Left kidney (tissue), 1 donor: ENCODE measurements at regions not wholly inside any gene's neighbourhood (a gene's known extent, or its start where the extent isn't known, plus 50 kb on each side); places are given as distances from the start of the nearest gene placed in this dataset.

Experiments used
- DNase-seq: peaks from one replicate; pipeline ENCODE4 v3.0.0-alpha.2; 2013

DNA sequence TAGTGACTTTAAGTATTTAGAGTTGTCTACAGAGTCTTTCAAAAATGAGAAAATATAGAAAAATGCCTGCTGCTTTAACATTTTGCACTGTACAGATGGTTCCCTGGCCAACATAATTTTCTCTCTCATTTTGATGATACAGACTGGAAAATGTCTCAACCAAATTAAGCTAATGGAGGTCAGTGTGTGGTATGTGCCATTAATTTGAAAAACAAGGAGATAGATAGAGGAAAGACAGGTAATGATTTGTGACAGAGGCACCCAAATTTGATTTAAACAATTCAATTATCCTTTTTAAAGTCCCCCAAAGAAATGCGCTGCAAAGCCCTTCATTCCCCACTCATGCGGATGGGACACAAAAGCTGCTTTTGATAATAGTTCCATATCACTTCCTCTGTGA lies 140.0 kb downstream of the ASCL1 start:
- no peak for DNase-seq

DNA sequence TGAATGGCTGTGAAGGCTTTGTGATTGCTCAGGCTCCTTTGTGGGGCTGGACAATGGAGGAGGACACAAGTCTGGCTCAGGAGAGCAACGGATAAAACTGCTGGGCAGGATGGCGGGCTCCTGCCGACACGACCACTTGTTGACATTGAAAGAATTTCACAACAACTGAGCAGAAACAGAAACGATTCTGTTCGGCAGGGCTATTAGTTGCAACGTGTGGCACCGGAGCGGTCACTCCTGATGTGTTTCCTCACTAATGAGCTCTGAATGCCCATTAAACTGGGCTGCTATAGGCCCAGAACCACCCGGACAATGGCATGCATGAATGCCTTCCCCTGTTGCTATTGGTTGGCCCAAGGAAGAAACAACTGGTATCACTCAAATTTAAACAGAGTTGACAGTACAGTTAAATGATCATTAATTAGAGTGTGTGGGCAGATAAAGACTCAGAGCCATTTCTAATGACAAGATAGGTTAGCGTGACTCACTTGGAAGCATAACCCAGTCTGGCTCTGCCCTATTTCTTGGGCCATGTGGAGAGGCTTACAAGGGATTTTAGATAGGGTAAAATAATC lies 142.9 kb downstream of the ASCL1 start:
- no peak for DNase-seq

DNA sequence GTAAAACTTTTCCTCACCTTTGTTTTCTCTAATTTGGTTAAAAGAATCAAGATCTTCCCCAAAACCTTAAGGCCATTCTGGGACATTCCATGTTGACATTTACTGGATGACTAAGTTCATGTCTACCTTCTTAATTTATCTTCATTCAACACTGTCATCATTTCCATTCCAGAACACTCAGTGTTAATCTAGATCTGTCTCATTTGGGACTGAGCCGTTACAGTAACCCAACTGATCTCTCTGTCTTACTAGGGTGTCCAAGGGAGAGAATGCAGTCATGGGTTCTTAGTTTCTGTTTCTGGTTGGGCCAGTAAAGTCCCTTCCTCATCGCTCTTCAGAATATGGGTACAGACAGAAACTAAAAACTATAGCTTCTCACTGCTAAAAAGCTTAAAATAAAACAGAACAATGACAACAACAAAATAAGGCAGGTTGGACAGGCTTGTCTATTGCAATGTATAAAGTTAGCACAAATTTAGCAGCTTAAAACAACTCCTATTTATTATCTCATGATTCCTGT lies 144.8 kb downstream of the ASCL1 start:
- DNase-seq: no peak

DNA sequence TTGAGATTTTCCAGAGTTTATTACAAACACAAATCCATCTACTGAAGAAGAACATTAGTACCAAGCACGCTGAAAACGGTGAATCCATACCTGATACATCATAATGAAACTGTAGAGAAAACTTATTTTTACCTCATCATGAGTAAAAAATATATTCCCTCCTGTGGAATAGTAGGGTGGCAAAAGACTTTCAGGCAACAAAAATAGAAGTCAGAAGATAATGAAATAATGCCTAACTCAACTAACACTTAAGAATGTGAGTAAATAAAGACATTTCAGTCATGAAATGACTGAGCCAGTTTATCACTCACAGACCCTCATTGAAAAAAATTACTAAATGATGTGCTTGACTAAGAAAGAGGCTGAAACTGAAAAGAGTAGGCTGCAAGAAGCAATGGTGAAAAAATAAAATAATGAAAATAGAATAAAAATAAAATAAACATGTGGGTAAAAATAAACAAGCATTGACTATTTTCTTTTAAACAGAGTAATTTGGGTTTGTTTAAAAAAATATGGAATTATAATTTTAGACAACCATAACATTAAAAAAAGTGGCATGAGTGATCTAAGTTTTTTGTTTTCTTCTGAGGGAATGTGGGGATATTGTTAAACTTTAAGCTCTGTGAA lies 148.6 kb downstream of the ASCL1 start:
- no peak for DNase-seq

DNA sequence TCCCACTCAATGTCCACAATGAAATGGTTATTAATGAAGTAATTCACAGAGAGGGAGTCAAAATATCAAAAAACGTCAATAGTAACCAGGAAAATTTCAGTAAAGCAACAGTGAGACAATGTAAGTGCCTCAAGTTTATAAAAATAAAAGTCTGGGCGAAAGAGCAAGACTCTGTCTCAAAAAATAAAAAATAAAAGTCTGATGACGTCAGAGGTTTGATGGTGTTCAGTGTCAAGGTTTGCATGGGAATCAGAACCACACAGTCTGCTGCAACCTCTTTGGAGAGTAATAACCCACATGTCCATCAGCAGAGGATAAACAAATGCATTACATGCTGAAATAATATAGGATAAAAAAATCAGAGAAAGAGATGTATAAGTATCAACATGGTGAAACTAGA lies 152.4 kb downstream of the ASCL1 start:
- no peak for DNase-seq

DNA sequence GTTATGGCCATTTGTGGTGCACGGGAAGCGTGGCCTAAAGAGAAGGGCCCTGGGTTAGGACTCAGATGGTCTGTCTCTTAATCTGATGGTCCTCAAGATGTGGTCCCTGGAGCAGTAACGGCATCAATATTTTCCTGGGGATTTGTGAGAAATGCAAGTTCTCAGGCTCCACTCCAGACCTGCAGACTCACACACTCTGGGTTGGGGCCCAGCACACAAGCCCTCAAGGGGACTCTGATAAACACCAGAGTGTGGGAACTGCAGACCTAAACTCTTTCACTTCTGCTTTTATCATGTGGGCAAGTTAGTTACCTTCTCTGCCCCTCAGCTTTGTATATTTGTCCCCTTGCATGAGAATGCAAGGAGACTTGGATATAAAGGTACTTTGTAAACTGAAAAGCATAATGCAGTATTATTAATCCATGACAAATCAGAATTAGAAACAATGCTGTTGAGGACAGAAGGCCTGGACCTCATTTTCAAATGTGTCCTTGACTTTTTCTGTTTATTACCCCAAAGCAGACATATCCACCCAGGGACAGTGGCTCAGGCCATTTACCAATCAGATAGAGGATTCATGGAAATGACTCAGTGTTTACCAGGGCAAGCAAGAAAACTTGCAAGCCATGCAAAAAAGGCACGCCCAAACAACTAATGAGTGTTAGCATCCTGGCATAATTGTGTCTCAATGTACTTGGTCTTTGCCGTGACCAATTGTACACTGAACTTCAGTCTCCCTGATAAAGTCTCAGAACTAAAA lies 157.0 kb downstream of the ASCL1 start:
- no peak for DNase-seq

DNA sequence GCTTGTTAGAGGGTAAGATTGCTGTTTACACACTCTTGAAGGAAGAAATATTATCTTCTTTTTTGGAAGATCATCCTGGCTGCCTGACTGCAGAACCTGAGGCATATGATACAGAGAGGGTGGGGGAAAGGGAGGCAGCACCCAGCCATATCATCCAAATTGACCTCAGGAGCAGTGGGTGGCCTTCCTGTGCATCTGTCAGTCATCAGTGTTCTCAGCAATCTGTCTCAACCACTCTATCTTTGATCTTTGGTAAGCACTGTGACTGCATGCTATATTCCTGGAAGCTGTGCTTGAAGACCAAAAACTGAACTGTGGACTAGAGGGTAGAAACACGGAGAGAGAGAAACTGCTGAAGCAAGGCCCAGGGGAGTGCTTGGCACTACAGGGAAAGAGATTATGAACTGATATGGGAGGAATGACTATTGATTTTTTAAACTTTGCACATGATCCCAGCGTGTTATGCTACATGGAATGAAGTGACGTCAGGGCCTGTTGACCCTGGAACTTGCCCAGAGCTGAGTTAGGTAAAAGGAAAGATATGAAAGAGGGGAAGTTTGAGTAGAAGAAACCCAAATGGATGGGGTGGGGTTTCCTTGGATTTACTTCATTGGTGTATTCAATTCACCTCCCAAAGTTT lies 171.5 kb downstream of the ASCL1 start:
- DNase-seq: no peak

DNA sequence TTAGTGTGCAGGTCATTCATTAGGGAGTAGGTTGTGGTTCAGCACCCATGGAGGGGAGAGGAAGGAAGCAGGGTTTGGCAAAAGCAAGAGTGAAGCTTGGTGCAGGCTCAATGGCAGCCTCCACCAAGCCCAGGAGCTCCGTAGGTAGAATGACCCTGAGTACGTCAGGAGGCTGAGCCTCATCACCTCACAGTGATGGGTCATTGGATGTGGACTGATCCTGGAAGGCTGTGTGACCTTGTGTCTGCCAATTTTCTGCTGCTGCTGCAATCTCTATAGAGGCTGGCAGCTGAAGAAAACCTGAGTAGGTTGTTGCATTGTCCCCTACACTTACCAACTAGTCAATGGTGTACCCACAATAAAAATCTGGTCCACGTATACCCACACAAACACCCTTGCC lies 173.1 kb downstream of the ASCL1 start:
- DNase-seq: no peak

DNA sequence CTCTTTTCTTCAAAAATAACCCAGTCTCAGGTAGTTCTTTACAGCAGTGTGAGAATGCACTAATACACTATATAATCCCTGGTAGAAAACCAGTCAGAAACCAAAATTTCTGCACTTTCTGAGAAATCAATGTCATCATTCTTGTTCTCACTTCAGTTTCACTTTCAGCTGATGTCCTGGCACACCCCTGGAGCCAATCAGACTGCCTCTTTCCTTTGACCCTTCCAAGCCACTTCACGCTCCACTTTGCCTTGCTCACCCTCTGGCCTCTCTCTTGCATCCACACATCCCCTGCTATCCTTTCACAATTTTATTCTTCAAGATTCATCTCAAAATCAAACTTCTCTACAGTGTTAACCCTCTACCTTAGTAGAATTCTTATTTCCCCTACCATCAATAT lies 181.1 kb downstream of the ASCL1 start:
- no peak for DNase-seq

DNA sequence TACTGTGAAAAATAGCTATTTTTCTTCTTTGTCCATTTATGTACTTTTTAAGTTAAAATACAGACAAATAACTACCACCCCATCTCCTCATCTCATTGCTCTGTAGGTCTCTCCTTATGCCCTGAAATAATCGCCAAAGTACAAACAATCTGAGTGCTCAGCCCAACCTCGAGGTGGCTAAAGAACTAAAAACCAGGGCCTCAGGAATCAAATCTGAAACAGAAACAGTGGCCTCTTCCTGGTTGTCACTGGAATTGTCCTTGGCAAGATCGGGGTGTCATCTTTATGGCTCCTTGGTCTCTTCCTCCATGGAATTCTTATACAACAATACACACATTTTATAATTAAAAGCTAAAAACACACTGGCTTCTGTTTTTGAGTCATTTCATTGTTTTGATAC lies 182.4 kb downstream of the ASCL1 start:
- DNase-seq: no peak

DNA sequence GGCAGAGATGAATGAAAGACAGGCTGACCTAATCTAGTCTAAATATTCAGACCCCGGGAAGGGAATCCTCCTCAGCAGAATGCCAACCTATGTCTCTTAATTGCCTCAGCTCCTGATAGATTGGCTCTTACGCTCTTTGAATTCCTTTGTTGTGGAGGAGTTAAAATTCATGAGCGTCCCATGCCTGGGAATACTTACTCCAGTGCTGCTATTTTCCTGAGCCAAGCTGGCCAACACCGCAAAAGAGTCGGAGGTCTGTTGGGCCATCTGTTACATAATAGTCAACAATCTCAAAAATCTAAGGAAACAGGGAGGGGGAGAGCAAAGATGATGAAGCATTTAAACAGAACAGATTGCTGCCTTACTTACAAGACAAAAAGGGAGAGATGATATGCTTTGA lies 182.8 kb downstream of the ASCL1 start:
- no peak for DNase-seq

DNA sequence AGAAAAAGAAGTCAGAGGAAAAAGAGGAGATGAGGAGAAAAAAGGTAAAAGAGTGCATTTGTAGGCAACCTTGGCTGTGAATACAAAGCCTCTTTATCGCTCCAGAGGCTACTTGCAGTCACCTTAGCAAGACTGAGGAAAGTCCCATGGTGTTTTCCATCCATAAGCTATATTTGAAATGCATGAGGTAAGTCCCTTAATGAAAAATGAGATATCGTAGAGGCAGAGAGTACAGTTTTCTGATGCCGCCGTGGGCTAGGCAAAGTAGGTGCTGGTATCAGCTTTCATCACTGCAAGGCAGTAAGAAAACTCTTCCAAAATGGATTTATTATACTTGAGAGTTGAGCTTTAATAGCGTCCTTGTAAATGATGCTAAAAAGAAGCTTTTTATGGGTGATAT lies 186.8 kb downstream of the ASCL1 start:
- no peak for DNase-seq

DNA sequence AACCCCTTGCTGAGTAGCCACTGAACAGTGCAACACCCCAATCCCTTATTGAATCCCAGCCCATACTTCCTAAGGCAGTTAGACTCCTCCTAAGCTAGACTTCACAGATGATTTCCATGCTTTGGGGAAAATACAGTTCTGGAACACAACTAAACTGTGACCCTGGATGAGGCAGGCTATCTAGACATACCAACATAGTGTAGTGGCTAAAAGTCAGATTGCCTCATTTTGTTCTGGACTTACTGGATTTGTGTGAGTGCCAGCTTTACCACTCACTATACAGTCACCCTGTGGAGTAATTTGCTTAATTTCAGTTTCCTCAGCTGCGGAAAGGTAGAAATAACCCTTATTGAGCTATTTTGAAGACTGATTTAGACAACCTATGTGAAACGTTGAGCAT lies 203.1 kb downstream of the ASCL1 start:
- no peak for DNase-seq

DNA sequence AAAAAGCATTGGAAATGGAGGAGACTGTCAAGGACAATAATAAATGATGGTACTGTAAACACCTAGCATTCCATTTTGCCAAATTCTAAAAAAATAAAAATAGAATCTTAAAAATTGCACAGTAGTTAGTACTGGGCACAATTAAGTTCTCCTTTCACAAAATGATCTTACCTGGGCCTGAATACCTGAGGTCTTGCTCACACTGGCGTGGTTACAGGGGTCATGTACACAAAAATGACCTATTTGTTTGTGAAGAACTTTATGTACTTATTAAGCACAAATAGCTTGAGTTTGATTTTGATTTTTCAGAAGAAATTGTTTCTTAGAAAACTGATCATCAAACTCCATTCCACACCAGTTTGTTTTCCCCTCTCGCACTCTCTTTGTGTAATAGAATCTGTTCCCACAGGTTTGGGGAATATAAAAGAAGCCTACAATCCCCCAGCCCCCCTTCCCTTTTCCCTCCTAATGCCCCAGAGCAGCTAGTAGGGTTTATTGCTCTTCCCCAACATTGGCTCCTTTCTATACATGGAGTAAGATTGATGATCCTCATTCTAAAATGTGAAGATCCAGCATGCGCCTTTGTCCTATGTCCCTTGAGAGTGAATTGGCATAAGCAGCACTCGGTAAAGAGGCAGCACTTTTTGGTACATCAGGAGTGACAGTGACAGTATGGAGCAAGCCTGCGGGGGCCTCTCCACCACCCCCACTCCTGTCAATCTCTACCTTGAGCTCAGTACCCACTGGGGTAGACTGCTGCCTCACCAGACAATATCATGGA lies 204.3 kb downstream of the ASCL1 start:
- no peak for DNase-seq

DNA sequence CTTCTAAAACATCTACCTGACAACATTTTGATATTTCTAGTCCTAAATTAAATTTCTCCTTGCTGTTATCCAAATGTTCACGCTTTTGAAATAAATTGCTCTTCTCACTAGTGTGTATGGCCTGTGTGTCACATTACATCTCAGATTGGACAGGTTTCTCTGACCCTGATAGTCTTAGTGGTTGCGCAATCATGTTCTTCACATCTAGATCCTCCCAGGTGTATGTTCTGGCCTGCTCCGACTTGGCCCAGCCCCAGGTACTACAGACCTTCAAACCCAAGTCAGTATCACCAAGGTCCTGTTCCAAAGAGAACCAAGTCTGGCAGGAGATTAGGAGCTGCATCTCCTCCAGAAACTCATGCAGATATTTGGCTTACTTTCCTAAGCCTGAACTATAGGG lies 209.5 kb downstream of the ASCL1 start:
- no peak for DNase-seq

DNA sequence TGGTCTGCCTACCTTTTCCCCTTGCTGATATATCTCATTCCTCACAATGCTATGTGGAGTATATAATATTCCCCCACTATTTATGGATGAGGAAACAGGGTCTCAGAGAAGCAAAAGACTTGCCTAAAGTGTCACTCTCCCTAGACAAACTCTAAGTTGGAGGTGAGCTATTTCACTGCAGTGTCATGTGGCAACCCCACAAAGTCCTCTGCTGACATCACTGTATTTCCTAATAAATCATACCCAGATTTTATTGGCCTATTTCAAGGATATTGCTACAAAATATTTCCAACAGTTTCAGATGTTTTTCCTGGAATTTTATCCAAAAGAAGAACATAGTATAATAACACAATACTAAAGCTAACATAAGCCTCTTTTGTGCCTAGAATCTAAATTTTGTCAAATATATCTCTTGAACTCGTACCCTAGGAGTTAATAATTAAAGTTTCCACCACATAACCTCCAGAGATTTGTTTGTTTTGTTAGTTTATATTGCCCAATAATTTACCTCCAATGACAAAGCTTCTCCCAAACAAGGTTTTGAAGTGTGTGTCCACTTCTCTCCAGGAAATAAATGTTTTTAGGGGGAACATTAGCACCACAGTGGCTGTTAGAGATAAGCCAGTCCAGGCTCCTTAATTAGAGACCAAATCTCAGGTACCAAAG lies 215.1 kb downstream of the ASCL1 start:
- no peak for DNase-seq

DNA sequence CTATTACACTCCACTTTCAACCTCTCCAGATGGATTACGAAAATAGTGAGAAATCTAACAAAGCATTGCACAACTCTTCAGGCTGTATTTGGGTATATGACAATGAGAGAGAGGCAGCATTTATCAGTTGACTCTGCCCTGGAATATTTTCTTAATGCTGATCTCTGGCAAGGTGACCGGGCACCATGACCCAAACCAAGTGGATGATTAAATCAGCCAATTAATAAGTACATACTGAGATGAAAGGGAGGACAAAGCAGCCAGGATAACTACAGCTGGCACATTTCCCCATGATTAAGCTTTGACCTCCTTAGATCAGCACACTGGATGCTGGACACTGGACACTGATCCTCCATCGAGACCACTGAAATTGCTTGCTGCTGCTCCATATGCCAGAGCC lies 218.2 kb downstream of the ASCL1 start:
- DNase-seq: no peak

DNA sequence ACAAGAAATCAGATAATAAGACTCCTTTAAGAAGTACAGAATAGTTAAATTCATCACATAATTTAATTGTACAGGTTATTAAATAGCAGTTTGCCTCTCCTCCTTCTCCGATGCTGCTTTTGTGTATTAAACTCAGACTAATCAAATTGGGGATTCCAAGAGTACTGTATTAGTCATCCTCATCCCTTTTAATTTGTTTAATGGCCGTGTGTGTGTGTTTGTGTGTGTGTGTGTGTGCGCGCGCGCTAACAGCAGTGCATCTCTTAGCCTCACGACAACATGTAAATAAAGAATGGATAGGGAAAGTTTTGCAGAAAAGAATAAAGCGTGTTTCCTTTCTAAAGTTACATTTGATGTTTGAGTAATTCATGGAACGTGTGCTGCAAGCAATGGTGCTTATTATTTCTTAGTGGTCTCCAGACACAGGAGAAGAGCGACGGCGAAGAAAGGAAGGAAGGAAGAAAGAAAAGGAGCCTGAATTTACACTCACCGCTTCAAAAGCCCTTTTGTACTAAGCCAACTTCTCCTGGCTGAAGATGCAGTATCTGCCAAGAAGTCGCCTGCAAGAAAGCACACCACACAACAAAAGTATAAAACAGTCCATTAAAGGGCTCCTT lies 220.3 kb downstream of the ASCL1 start:
- no peak for DNase-seq

DNA sequence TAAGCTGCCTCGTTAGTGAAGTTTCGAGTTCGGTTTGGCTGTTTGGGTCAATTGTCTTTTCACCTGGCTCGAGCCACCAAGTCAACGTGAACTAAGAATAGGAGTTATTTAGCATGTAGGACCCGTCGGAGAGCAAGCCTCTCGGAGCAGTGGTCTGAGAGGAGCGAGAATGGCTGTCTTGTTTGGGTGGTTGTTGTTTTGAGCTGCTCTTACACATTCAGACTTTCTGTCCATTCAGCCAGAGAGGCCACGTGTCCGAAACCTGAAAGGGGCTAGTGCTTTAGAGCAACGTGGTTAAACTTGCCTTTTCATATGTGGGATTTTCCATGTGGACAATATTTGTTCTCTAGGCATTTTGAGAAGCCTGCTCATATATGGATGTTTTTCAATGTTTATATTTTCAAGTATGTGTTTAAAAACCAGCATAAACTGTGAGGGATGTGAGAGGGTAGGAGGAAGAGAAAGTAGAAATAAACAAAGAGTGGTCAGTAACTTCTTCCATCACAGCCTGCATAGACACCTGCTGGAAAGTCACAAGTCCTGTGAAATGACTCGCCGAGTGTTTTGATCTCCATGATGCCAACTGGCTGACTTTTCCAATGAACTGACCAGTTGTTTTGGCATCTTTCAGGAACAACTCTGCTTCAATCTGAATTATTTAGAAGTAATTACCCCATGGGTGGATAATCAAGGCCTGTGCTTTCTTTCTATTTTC lies 221.0 kb downstream of the ASCL1 start:
- DNase-seq: no peak

DNA sequence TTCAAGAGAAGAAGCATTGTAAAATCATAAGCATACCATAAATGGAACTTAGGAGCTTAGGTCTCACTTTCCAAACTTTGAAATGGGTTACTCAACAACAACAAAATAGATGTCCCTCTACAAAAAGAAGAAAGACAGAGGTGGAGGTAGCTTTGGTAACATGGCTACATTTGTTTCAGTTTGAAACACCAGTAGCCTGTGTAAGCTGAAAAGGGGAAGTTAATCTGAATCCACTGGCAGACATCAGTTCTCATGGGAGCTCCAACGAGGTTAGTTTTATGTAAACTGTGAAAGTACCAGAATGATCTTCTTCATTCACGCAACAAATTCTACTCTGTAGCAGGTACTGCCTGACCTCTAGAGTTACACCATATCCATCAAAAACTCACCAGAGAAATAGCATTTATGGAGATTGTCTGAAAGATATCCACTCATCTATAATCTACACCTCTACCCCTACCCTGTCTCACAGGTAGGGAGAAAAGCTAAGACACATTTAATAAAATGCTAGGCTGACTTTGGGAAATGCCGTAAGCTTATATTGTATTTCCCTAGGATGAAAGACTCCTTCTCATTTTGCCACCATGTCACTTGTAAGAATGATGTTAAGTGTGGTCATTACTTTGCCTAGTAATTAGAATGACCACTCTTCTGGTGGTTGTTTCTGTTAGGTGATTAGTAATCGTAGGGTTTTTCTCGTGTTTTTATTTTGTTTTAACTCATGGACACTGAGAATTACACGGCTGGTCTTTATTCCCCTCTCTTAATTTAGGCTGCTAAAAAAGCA lies 224.1 kb downstream of the ASCL1 start:
- no peak for DNase-seq
